K562 (cell line): ENCODE measurements at regions not wholly inside any gene's neighbourhood (a gene's known extent, or its start where the extent isn't known, plus 50 kb on each side); places are given as distances from the start of the nearest gene placed in this dataset.

ENCODE experiments used
- ATAC-seq: fragments of 200-7000 bp; cut with Tn5 transposase; 3 replicates; pipeline ENCODE4 v1.9.1; 2020; ENCODE audit warnings: moderate library complexity
- BruUV-seq: library from RNA; stranded (reverse); fragments of 400-500 nt; replicated peaks from 2 replicates; lab custom pipeline; 2021; lab: Mats Ljungman, UMichigan
- CTCF ChIA-PET: fragments of 300-600 bp; formaldehyde crosslinking; extraction: SDS; loops from one replicate; lab custom pipeline; 2021; ENCODE audit warnings: low intra/inter-chr PET ratio; lab: Yijun Ruan, JAX
- POLR2A ChIA-PET: fragments of 300-600, 350-650 bp; sonication (Branson Sonifier 250); formaldehyde crosslinking; extraction: SDS; loops from one replicate; lab custom pipeline; 2021; ENCODE audit warnings: antibody characterized with exemption, inconsistent platforms; lab: Yijun Ruan, JAX
- DNase-seq, 4 experiments: peaks; one replicate each; pipeline versions ENCODE4 v3.0.0 to v3.0.0-alpha.2; 2011 to 2018; ENCODE audit warnings: low spot score in 3 of 4, mixed read lengths in 3 of 4; ENCODE audit errors: extremely low read depth in 1 of 4
- FAIRE-seq: peaks from 2 replicates; lab custom pipeline; 2011; peaks lifted over from hg19 to GRCh38; lab: Jason Lieb, UNC
- H2AFZ ChIP-seq: 2 replicates; pipeline ENCODE4 v1.6.0; 2011; ENCODE audit warnings: low read depth, low read length, control low read depth, inconsistent platforms
- H3K27ac ChIP-seq: fragments of 200-600 bp; 3 replicates; pipeline ENCODE4 v1.8.0; 2011; ENCODE audit warnings: low read depth, mild to moderate bottlenecking, control low read depth, inconsistent platforms, low read length, moderate library complexity, mixed read lengths; ENCODE audit errors: extremely low read depth
- H3K27me3 ChIP-seq, 2 experiments: fragments of 300-600 bp in 1 of 2; 2 replicates in 1 of 2; 3 replicates in 1 of 2; pipeline versions ENCODE4 v1.6.0 to v1.8.0; 2011; ENCODE audit warnings: inconsistent platforms in 2 of 2, low read length in 2 of 2, mild to moderate bottlenecking in 1 of 2, mixed read lengths in 1 of 2, moderate library complexity in 1 of 2; ENCODE audit not compliant: control insufficient read depth in 2 of 2, insufficient read depth in 2 of 2
- H3K36me3 ChIP-seq: fragments of 300-600 bp; 3 replicates; pipeline ENCODE4 v1.8.0; 2011; ENCODE audit warnings: mild to moderate bottlenecking, low read length, inconsistent platforms; ENCODE audit not compliant: control insufficient read depth, insufficient read depth
- H3K4me1 ChIP-seq, 2 experiments: fragments of 200-600 bp in 1 of 2; replicated peaks in 1 of 2; 2 replicates in 1 of 2; 3 replicates in 1 of 2; pipeline versions ENCODE4 v1.5.1 to v1.8.0; 2011; ENCODE audit warnings: inconsistent platforms in 2 of 2, low read length in 2 of 2, mild to moderate bottlenecking in 1 of 2, mixed read lengths in 1 of 2, moderate library complexity in 1 of 2; ENCODE audit not compliant: control insufficient read depth in 2 of 2, insufficient read depth in 2 of 2
- H3K4me2 ChIP-seq: 2 replicates; pipeline ENCODE4 v1.6.1; 2011; ENCODE audit warnings: low read length, control low read depth, inconsistent platforms, mixed read lengths; ENCODE audit not compliant: insufficient read depth
- H3K4me3 ChIP-seq: fragments of 200-600 bp; sonication (generic), shearing (Covaris generic); 2 replicates; pipeline ENCODE4 v1.5.1; 2016; ENCODE audit warnings: control low read depth, inconsistent platforms
- H3K79me2 ChIP-seq: fragments of 200-600 bp; 3 replicates; pipeline ENCODE4 v1.8.0; 2011; ENCODE audit warnings: low read length, inconsistent platforms; ENCODE audit not compliant: control insufficient read depth, insufficient read depth
- H3K9ac ChIP-seq, 2 experiments: 2 replicates each; pipeline versions ENCODE4 v1.6.0 to v1.6.1; 2011; ENCODE audit warnings: low read depth in 2 of 2, low read length in 2 of 2, control low read depth in 1 of 2, inconsistent platforms in 1 of 2, mild to moderate bottlenecking in 1 of 2, mixed read lengths in 1 of 2; ENCODE audit not compliant: insufficient read depth in 1 of 2
- H3K9me1 ChIP-seq: one replicate; pipeline ENCODE4 v1.6.0; 2011; ENCODE audit warnings: inconsistent platforms, mild to moderate bottlenecking, low read length, moderate library complexity; ENCODE audit not compliant: control insufficient read depth, insufficient read depth
- H3K9me3 ChIP-seq: replicated peaks from 2 replicates; pipeline ENCODE4 v1.5.1; 2011; ENCODE audit warnings: low read depth, low read length, inconsistent platforms; ENCODE audit not compliant: control insufficient read depth, insufficient read depth
- H4K20me1 ChIP-seq: replicated peaks from 2 replicates; pipeline ENCODE4 v1.6.1; 2011; ENCODE audit warnings: low read length, inconsistent platforms, mixed read lengths; ENCODE audit not compliant: control insufficient read depth, insufficient read depth
- ATF2 ChIP-seq: sonication (generic); formaldehyde crosslinking; IDR thresholded peaks from 2 replicates; pipeline ENCODE4 v1.8.1; 2022; ENCODE audit warnings: missing genetic modification reagents
- ETV5 ChIP-seq: sonication (generic); formaldehyde crosslinking; IDR thresholded peaks from 2 replicates; pipeline ENCODE4 v1.4.0; 2020; ENCODE audit warnings: low read depth, mild to moderate bottlenecking, missing genetic modification reagents
- HNRNPH1 ChIP-seq: fragments of 200-400 bp; formaldehyde crosslinking; optimal IDR thresholded peaks from 2 replicates; pipeline ENCODE3; 2017; ENCODE audit warnings: low read depth, mild to moderate bottlenecking, low read length, moderate library complexity
- KAT2B ChIP-seq: IDR thresholded peaks from one replicate; pipeline ENCODE4 v1.6.1; 2012; ENCODE audit warnings: low read depth, mild to moderate bottlenecking, control low read depth, inconsistent platforms, low read length, moderate library complexity
- MTA2 ChIP-seq: fragments of 450-650 bp; IDR thresholded peaks from 2 replicates; pipeline ENCODE4 v1.6.1; 2016; ENCODE audit warnings: low read depth
- NONO ChIP-seq, 2 experiments: fragments of 200-400 bp in 1 of 2; fragments of 450-650 bp in 1 of 2; formaldehyde crosslinking in 1 of 2; IDR thresholded peaks; 2 replicates each; pipeline ENCODE4 v1.6.1; 2017; ENCODE audit warnings: low read depth in 2 of 2, mild to moderate bottlenecking in 2 of 2, moderate library complexity in 2 of 2, low read length in 1 of 2
- SNRNP70 ChIP-seq: fragments of 200-400 bp; formaldehyde crosslinking; optimal IDR thresholded peaks from 2 replicates; pipeline ENCODE3; 2017; ENCODE audit warnings: low read depth, low read length
- U2AF2 ChIP-seq: fragments of 200-400 bp; formaldehyde crosslinking; optimal IDR thresholded peaks from 2 replicates; pipeline ENCODE3; 2017; ENCODE audit warnings: low read depth, mild to moderate bottlenecking, low read length
- ZNF79 ChIP-seq: fragments of 250-450 bp; sonication (Bioruptor Pico); IDR thresholded peaks from 2 replicates; pipeline ENCODE4 v1.4.0; 2020; ENCODE audit warnings: low read depth, mild to moderate bottlenecking, moderate library complexity
- WGBS: fragments of 100-300 bp; shearing (Covaris generic); methylation state at CpG from one replicate; pipeline ENCODE4 v1.1.6; 2016; ENCODE audit warnings: low coverage, mixed read lengths; ENCODE audit not compliant: insufficient coverage; ENCODE audit errors: missing lambda C conversion rate; 5-methylcytosine and 5-hydroxymethylcytosine counted together
- in situ Hi-C: fragments of 300-500 bp; cut with MboI; formaldehyde crosslinking; loops from 4 replicates; pipeline ENCODE4 v1.15.0; 2018; ENCODE audit warnings: inconsistent platforms, mixed read lengths
- intact Hi-C: fragments of 100-400 bp; cut with micrococcal nuclease; formaldehyde crosslinking; loops from 2 replicates; pipeline ENCODE4 v1.14.2; 2022

GRCh38 chr12:5217936-5218335, 174.3 kb downstream of the KCNA5 start:
- BruUV-seq = no TSS peak
- intact Hi-C loops = no loop called here
- no peaks in the 10 kb centered on the region for H4K20me1 ChIP-seq
- CTCF ChIA-PET = no interaction called here
- H3K4me3 ChIP-seq = no peak overlapping the region
- no peaks in the 10 kb centered on the region for H3K79me2 ChIP-seq
- TF ChIP-seq NONO (IDR thresholded peaks at IDR 0.05; ENCODE audit: low read depth in 2 of 2, low read length in 1 of 2) = no peak
- no peak for TF ChIP-seq MTA2
- TF ChIP-seq ZNF79 (CRISPR knock-in tag) = no peak
- TF ChIP-seq KAT2B = no peak
- TF ChIP-seq HNRNPH1 = no peak
- no peak for TF ChIP-seq U2AF2
- TF ChIP-seq ATF2 (CRISPR knock-in tag) = no peak
- no peak for TF ChIP-seq SNRNP70
- TF ChIP-seq ETV5 (CRISPR knock-in tag) = no peak
- POLR2A ChIA-PET = no interaction called here
- H3K27ac ChIP-seq = no peak overlapping the region
- no peak for FAIRE-seq
- H3K4me2 ChIP-seq = no peak overlapping the region
- H3K9me1 ChIP-seq = no peaks in the 10 kb centered on the region
- DNase-seq = no peak
- H3K9me3 ChIP-seq = no peaks in the 10 kb centered on the region
- WGBS = 13% methylated on average over 3 of the region's 6 CpGs
- H2AFZ ChIP-seq = no peak overlapping the region
- in situ Hi-C loops = no loop called here
- no peak for ATAC-seq
- H3K9ac ChIP-seq = no peak overlapping the region
- H3K4me1 ChIP-seq = peaks cover 0 to 11% of the 10 kb centered on the region in 2 experiments; a peak in 4 of 5 replicates
- H3K36me3 ChIP-seq = no peaks in the 10 kb centered on the region
- no peaks in the 10 kb centered on the region for H3K27me3 ChIP-seq
